ENCODE measurements at regions not wholly inside any gene's neighbourhood (a gene's known extent, or its start where the extent isn't known, plus 50 kb on each side); places are given as distances from the start of the nearest gene placed in this dataset.

DNA sequence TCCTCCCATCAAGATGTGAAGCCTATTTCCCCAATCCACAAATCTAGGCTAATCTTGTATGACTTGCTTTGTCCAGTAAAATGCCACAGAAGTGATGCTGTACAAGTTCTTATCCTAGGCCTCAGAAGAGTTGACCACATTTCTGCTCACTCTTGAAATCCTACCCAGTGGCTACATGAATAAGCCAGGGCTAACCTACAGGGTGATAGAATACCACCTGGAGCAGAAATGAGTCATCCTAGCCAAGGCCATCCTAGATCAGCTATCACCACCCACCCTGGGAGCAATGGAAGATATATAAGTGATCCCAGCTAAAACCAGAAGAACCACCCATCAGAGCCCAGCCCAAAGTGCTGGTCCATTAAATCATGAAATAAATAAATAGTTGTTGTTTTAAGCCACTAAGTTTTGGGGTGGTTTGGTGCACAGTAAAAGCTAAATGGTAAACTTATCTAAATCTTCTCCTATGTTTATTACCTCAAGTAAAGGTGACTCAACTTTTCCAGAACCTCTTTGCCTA is 105.1 kb downstream of the RPS29 start:
- ATAC-seq = no peak
- TF ChIP-seq GLIS3 (CRISPR knock-in tag; IDR thresholded peaks at IDR 0.05) = no peak
- no peak for TF ChIP-seq CSDC2 (CRISPR knock-in tag; IDR thresholded peaks at IDR 0.05)
- no peak for TF ChIP-seq SNAI2 (CRISPR knock-in tag; IDR thresholded peaks at IDR 0.05)
- TF ChIP-seq, protein P1, sequence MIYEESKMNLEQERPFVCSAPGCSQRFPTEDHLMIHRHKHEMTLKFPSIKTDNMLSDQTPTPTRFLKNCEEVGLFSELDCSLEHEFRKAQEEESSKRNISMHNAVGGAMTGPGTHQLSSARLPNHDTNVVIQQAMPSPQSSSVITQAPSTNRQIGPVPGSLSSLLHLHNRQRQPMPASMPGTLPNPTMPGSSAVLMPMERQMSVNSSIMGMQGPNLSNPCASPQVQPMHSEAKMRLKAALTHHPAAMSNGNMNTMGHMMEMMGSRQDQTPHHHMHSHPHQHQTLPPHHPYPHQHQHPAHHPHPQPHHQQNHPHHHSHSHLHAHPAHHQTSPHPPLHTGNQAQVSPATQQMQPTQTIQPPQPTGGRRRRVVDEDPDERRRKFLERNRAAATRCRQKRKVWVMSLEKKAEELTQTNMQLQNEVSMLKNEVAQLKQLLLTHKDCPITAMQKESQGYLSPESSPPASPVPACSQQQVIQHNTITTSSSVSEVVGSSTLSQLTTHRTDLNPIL (CRISPR knock-in tag; IDR thresholded peaks at IDR 0.05; ENCODE audit: low read depth) = no peak
- no peak for TF ChIP-seq RARB (CRISPR knock-in tag; IDR thresholded peaks at IDR 0.05)
- TF ChIP-seq, protein P2, sequence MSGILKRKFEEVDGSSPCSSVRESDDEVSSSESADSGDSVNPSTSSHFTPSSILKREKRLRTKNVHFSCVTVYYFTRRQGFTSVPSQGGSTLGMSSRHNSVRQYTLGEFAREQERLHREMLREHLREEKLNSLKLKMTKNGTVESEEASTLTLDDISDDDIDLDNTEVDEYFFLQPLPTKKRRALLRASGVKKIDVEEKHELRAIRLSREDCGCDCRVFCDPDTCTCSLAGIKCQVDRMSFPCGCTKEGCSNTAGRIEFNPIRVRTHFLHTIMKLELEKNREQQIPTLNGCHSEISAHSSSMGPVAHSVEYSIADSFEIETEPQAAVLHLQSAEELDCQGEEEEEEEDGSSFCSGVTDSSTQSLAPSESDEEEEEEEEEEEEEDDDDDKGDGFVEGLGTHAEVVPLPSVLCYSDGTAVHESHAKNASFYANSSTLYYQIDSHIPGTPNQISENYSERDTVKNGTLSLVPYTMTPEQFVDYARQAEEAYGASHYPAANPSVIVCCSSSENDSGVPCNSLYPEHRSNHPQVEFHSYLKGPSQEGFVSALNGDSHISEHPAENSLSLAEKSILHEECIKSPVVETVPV (CRISPR knock-in tag; IDR thresholded peaks at IDR 0.05) = no peak
- TF ChIP-seq ZFP30 (CRISPR knock-in tag; IDR thresholded peaks at IDR 0.05) = no peak
- TF ChIP-seq PPARA (CRISPR knock-in tag; IDR thresholded peaks at IDR 0.05; ENCODE audit: borderline replicate concordance) = no peak
- TF ChIP-seq OSR1 (CRISPR knock-in tag; IDR thresholded peaks at IDR 0.05) = no peak
- TF ChIP-seq ZNF70 (CRISPR knock-in tag; IDR thresholded peaks at IDR 0.05) = no peak
- TF ChIP-seq ESRRG (CRISPR knock-in tag; IDR thresholded peaks at IDR 0.05) = no peak
- no peak for TF ChIP-seq ZC3H10 (CRISPR knock-in tag; IDR thresholded peaks at IDR 0.05)
- TF ChIP-seq, protein P3, sequence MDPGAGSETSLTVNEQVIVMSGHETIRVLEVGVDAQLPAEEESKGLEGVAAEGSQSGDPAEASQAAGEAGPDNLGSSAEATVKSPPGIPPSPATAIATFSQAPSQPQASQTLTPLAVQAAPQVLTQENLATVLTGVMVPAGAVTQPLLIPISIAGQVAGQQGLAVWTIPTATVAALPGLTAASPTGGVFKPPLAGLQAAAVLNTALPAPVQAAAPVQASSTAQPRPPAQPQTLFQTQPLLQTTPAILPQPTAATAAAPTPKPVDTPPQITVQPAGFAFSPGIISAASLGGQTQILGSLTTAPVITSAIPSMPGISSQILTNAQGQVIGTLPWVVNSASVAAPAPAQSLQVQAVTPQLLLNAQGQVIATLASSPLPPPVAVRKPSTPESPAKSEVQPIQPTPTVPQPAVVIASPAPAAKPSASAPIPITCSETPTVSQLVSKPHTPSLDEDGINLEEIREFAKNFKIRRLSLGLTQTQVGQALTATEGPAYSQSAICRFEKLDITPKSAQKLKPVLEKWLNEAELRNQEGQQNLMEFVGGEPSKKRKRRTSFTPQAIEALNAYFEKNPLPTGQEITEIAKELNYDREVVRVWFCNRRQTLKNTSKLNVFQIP (CRISPR knock-in tag; IDR thresholded peaks at IDR 0.05; ENCODE audit: borderline replicate concordance, low read depth) = no peak
- TF ChIP-seq TCF4 (CRISPR knock-in tag; IDR thresholded peaks at IDR 0.05; ENCODE audit: borderline replicate concordance) = no peak
- no peak for TF ChIP-seq ZNF565 (CRISPR knock-in tag; conservative IDR thresholded peaks at IDR 0.05; ENCODE audit: low read depth)
- TF ChIP-seq BACH2 (CRISPR knock-in tag; IDR thresholded peaks at IDR 0.05; ENCODE audit: borderline replicate concordance) = no peak
- TF ChIP-seq TOX (CRISPR knock-in tag; IDR thresholded peaks at IDR 0.05; ENCODE audit: borderline replicate concordance) = no peak
- no peak for TF ChIP-seq ZFP3 (CRISPR knock-in tag; IDR thresholded peaks at IDR 0.05)

DNA sequence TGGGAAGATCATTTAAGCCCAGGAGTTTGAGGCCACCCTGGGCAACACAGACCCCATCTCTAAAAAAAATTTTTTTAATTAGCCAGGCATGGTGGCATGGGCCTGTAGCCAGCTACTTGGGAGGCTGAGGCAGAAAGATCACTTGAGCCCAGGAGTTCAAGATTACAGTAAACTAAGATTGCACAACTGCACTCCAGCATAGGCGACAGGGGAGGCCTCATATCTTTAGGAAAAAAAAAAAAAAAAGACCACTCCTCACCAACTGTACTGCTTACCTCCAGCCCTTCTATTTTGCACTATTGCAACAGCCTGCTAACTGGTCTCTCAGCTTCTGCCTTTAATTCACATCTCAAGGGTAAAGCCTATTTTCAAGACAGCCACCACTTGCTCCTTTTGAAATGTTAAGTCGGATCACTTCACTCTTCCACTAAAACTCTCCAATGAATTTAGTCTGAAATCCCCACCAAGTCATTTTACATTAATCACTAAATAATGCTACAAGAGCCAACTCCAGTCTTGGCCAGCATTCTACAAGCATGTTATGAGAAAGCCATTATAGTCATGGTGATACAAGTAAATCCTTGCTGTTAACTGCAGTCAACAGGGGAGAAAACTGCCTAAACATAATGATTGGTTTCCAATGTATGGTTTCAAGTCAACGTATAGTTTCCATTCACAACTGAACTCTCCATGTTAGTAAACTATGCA is 106.0 kb downstream of the RPS29 start:
- ATAC-seq = no peak
- no peak for TF ChIP-seq ESRRG (CRISPR knock-in tag; IDR thresholded peaks at IDR 0.05)
- TF ChIP-seq ZC3H10 (CRISPR knock-in tag; IDR thresholded peaks at IDR 0.05) = no peak
- no peak for TF ChIP-seq OSR1 (CRISPR knock-in tag; IDR thresholded peaks at IDR 0.05)
- no peak for TF ChIP-seq ISL1 (CRISPR knock-in tag; IDR thresholded peaks at IDR 0.05)
- TF ChIP-seq ZNF8 (CRISPR knock-in tag; IDR thresholded peaks at IDR 0.05) = no peak
- TF ChIP-seq, protein P1 (CRISPR knock-in tag; IDR thresholded peaks at IDR 0.05; ENCODE audit: low read depth) = no peak
- TF ChIP-seq ZFP30 (CRISPR knock-in tag; IDR thresholded peaks at IDR 0.05) = no peak
- TF ChIP-seq ZFP3 (CRISPR knock-in tag; IDR thresholded peaks at IDR 0.05) = no peak
- TF ChIP-seq TOX (CRISPR knock-in tag; IDR thresholded peaks at IDR 0.05; ENCODE audit: borderline replicate concordance) = no peak
- no peak for TF ChIP-seq RARB (CRISPR knock-in tag; IDR thresholded peaks at IDR 0.05)
- TF ChIP-seq, protein P4, sequence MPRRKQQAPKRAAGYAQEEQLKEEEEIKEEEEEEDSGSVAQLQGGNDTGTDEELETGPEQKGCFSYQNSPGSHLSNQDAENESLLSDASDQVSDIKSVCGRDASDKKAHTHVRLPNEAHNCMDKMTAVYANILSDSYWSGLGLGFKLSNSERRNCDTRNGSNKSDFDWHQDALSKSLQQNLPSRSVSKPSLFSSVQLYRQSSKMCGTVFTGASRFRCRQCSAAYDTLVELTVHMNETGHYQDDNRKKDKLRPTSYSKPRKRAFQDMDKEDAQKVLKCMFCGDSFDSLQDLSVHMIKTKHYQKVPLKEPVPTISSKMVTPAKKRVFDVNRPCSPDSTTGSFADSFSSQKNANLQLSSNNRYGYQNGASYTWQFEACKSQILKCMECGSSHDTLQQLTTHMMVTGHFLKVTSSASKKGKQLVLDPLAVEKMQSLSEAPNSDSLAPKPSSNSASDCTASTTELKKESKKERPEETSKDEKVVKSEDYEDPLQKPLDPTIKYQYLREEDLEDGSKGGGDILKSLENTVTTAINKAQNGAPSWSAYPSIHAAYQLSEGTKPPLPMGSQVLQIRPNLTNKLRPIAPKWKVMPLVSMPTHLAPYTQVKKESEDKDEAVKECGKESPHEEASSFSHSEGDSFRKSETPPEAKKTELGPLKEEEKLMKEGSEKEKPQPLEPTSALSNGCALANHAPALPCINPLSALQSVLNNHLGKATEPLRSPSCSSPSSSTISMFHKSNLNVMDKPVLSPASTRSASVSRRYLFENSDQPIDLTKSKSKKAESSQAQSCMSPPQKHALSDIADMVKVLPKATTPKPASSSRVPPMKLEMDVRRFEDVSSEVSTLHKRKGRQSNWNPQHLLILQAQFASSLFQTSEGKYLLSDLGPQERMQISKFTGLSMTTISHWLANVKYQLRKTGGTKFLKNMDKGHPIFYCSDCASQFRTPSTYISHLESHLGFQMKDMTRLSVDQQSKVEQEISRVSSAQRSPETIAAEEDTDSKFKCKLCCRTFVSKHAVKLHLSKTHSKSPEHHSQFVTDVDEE (CRISPR knock-in tag; IDR thresholded peaks at IDR 0.05) = no peak
- TF ChIP-seq, protein P3 (CRISPR knock-in tag; IDR thresholded peaks at IDR 0.05; ENCODE audit: borderline replicate concordance, low read depth) = no peak
- TF ChIP-seq GLIS3 (CRISPR knock-in tag; IDR thresholded peaks at IDR 0.05) = no peak
- TF ChIP-seq PPARA (CRISPR knock-in tag; IDR thresholded peaks at IDR 0.05; ENCODE audit: borderline replicate concordance) = no peak
- TF ChIP-seq BACH2 (CRISPR knock-in tag; IDR thresholded peaks at IDR 0.05; ENCODE audit: borderline replicate concordance) = no peak
- no peak for TF ChIP-seq SNAI2 (CRISPR knock-in tag; IDR thresholded peaks at IDR 0.05)
- TF ChIP-seq, protein P5, sequence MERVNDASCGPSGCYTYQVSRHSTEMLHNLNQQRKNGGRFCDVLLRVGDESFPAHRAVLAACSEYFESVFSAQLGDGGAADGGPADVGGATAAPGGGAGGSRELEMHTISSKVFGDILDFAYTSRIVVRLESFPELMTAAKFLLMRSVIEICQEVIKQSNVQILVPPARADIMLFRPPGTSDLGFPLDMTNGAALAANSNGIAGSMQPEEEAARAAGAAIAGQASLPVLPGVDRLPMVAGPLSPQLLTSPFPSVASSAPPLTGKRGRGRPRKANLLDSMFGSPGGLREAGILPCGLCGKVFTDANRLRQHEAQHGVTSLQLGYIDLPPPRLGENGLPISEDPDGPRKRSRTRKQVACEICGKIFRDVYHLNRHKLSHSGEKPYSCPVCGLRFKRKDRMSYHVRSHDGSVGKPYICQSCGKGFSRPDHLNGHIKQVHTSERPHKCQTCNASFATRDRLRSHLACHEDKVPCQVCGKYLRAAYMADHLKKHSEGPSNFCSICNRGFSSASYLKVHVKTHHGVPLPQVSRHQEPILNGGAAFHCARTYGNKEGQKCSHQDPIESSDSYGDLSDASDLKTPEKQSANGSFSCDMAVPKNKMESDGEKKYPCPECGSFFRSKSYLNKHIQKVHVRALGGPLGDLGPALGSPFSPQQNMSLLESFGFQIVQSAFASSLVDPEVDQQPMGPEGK (CRISPR knock-in tag; IDR thresholded peaks at IDR 0.05; ENCODE audit: borderline replicate concordance) = no peak
- no peak for TF ChIP-seq TCF4 (CRISPR knock-in tag; IDR thresholded peaks at IDR 0.05; ENCODE audit: borderline replicate concordance)
- TF ChIP-seq CSDC2 (CRISPR knock-in tag; IDR thresholded peaks at IDR 0.05) = no peak

All from SK-N-SH treated with all-trans-retinoic acid at 6 μM for 48 hours (cell line).